GM12892 (cell line): ENCODE measurements at regions not wholly inside any gene's neighbourhood (a gene's known extent, or its start where the extent isn't known, plus 50 kb on each side); places are given as distances from the start of the nearest gene placed in this dataset.
"Not testable (repeated sequence)": the region's sequence is repeated elsewhere in the genome, so short reads cannot be mapped to it uniquely, and the experiment has no call there.

Source experiments
- DNase-seq: peaks from one replicate; pipeline ENCODE4 v3.0.0; 2011; ENCODE audit not compliant: insufficient read length
- FAIRE-seq: peaks from 2 replicates; lab custom pipeline; 2011; peaks lifted over from hg19 to GRCh38; lab: Jason Lieb, UNC
- POLR2A ChIP-seq: IDR thresholded peaks from 2 replicates; pipeline ENCODE4 v1.6.1; 2011; ENCODE audit warnings: low read depth, low read length, control low read depth
- POLR2AphosphoS5 ChIP-seq: IDR thresholded peaks from 2 replicates; pipeline ENCODE4 v1.6.1; 2011; ENCODE audit warnings: low read depth, low read length, control low read depth
- TAF1 ChIP-seq: IDR thresholded peaks from 2 replicates; pipeline ENCODE4 v1.6.1; 2011; ENCODE audit warnings: low read depth, mild to moderate bottlenecking, control low read depth, low read length, borderline replicate concordance

GRCh38 chr11:130675371-130675821, 227.0 kb downstream of the ADAMTS15 start:
- no peak for FAIRE-seq
- DNase-seq, result no peak

GRCh38 chr11:130675917-130676316, 227.5 kb downstream of the ADAMTS15 start:
- no peak for FAIRE-seq
- TF ChIP-seq POLR2AphosphoS5 (no peak), POLR2A (no peak), TAF1 (no peak)
- DNase-seq, result no peak

More at GRCh38 chr11:130675371-130675821, 227.0 kb downstream of the ADAMTS15 start:
- TF ChIP-seq POLR2A (no peak), POLR2AphosphoS5 (no peak), TAF1 (no peak)

GRCh38 chr11:130677486-130678153, 229.2 kb downstream of the ADAMTS15 start:
- FAIRE-seq, result no peak
- TF ChIP-seq TAF1 (no peak), POLR2AphosphoS5 (no peak), POLR2A (no peak)
- DNase-seq, result no peak

GRCh38 chr11:130679247-130679646, 230.8 kb downstream of the ADAMTS15 start:
- DNase-seq, result no peak
- TF ChIP-seq POLR2AphosphoS5 (no peak), TAF1 (no peak), POLR2A (no peak)
- FAIRE-seq, result no peak

- peak; percentile 62 for FAIRE-seq
- DNase-seq, result not testable (repeated sequence)
Observed at GRCh38 chr11:130682471-130682870, 233.8 kb downstream of the SNX19 start.

- no peak for TF ChIP-seq POLR2AphosphoS5
- no peak for TF ChIP-seq TAF1
- no peak for TF ChIP-seq POLR2A
- FAIRE-seq (no peak), DNase-seq (no peak)
Observed at GRCh38 chr11:130689222-130689908, 226.9 kb downstream of the SNX19 start.

- no peak for TF ChIP-seq POLR2AphosphoS5
- TF ChIP-seq TAF1, result no peak
- DNase-seq (no peak), FAIRE-seq (no peak)
Observed at GRCh38 chr11:130691581-130691980, 224.7 kb downstream of the SNX19 start.

GRCh38 chr11:130692220-130692619, 224.1 kb downstream of the SNX19 start:
- FAIRE-seq (no peak), DNase-seq (no peak)
- no peak for TF ChIP-seq TAF1
- no peak for TF ChIP-seq POLR2A
- TF ChIP-seq POLR2AphosphoS5, result no peak

GRCh38 chr11:130693543-130693942, 222.7 kb downstream of the SNX19 start:
- no peak for DNase-seq
- no peak for TF ChIP-seq POLR2AphosphoS5
- TF ChIP-seq POLR2A, result no peak
- no peak for TF ChIP-seq TAF1
- FAIRE-seq, result no peak

- DNase-seq (no peak), FAIRE-seq (no peak)
- TF ChIP-seq POLR2A, result no peak
- TF ChIP-seq TAF1, result no peak
- TF ChIP-seq POLR2AphosphoS5, result no peak
Observed at GRCh38 chr11:130694488-130695045, 221.7 kb downstream of the SNX19 start.

GRCh38 chr11:130698174-130698573, 218.1 kb downstream of the SNX19 start:
- FAIRE-seq (no peak), DNase-seq (no peak)
- TF ChIP-seq POLR2AphosphoS5 (no peak), TAF1 (no peak), POLR2A (no peak)

- TF ChIP-seq POLR2AphosphoS5, result no peak
- no peak for TF ChIP-seq POLR2A
- no peak for TF ChIP-seq TAF1
- no peak for DNase-seq
- no peak for FAIRE-seq
Observed at GRCh38 chr11:130699561-130699960, 216.7 kb downstream of the SNX19 start.
